ENCODE measurements at regions not wholly inside any gene's neighbourhood (a gene's known extent, or its start where the extent isn't known, plus 50 kb on each side); places are given as distances from the start of the nearest gene placed in this dataset.

- TF ChIP-seq CTCF (IDR thresholded peaks at IDR 0.05), result no peak
- DNase-seq (ENCODE audit: low spot score), result no peak
- no peak for ATAC-seq (ENCODE audit: low FRiP score)
Measured at GRCh38 chr6:90895299-90896074, 308.6 kb upstream of the MAP3K7 start.

- no peak for ATAC-seq (ENCODE audit: low FRiP score)
- TF ChIP-seq CTCF (IDR thresholded peaks at IDR 0.05), result no peak
- no peak for DNase-seq (ENCODE audit: low spot score)
Measured at GRCh38 chr6:90894285-90895130, 307.6 kb upstream of the MAP3K7 start.

- TF ChIP-seq CTCF (IDR thresholded peaks at IDR 0.05), result no peak
- DNase-seq (ENCODE audit: low spot score) (no peak), ATAC-seq (ENCODE audit: low FRiP score) (no peak)
Measured at GRCh38 chr6:90893400-90893799, 306.5 kb upstream of the MAP3K7 start.

GRCh38 chr6:90892271-90892670 lies 305.4 kb upstream of the MAP3K7 start:
- ATAC-seq (ENCODE audit: low FRiP score) (no peak), DNase-seq (ENCODE audit: low spot score) (no peak)
- no peak for TF ChIP-seq CTCF (IDR thresholded peaks at IDR 0.05)

GRCh38 chr6:90891355-90891754 lies 304.5 kb upstream of the MAP3K7 start:
- DNase-seq (ENCODE audit: low spot score), result no peak
- ATAC-seq (ENCODE audit: low FRiP score), result no peak
- TF ChIP-seq CTCF (IDR thresholded peaks at IDR 0.05), result no peak

- ATAC-seq (ENCODE audit: low FRiP score), result no peak
- no peak for DNase-seq (ENCODE audit: low spot score)
- no peak for TF ChIP-seq CTCF (IDR thresholded peaks at IDR 0.05)
Measured at GRCh38 chr6:90890683-90891330, 303.9 kb upstream of the MAP3K7 start.
